SK-N-MC (cell line): ENCODE measurements at regions not wholly inside any gene's neighbourhood (a gene's known extent, or its start where the extent isn't known, plus 50 kb on each side); places are given as distances from the start of the nearest gene placed in this dataset.
"Not testable (repeated sequence)": the region's sequence is repeated elsewhere in the genome, so short reads cannot be mapped to it uniquely, and the experiment has no call there.

ENCODE experiments used
- DNase-seq: peaks from one replicate; pipeline ENCODE4 v3.0.0-alpha.2; 2011; ENCODE audit warnings: low read depth, low spot score
- H3K27ac ChIP-seq: fragments of 200-600 bp; sonication (generic); 2 replicates; pipeline ENCODE4 v1.5.1; 2016; ENCODE audit warnings: mixed run types
- H3K36me3 ChIP-seq: fragments of 200-600 bp; sonication (generic); 2 replicates; pipeline ENCODE4 v1.6.1; 2017; ENCODE audit warnings: antibody characterized with exemption, low read length, mixed read lengths; ENCODE audit not compliant: insufficient read depth
- H3K4me3 ChIP-seq: fragments of 200-600 bp; sonication (generic); 2 replicates; pipeline ENCODE4 v1.5.1; 2016
- H3K9ac ChIP-seq: fragments of 200-600 bp; sonication (generic); 2 replicates; pipeline ENCODE4 v1.8.0; 2017; ENCODE audit warnings: mixed run types, mixed read lengths; ENCODE audit not compliant: insufficient read length
- H3K9me3 ChIP-seq: fragments of 200-600 bp; sonication (generic); 2 replicates; pipeline ENCODE4 v1.6.1; 2017; ENCODE audit warnings: low read depth, mild to moderate bottlenecking, antibody characterized with exemption, low read length, moderate library complexity, mixed read lengths
- EZH2 ChIP-seq: fragments of 200-600 bp; sonication (generic); IDR thresholded peaks from one replicate; pipeline ENCODE4 v1.6.1; 2017; ENCODE audit warnings: antibody characterized with exemption
- FOXP2 ChIP-seq: optimal IDR thresholded peaks from 2 replicates; pipeline ENCODE3; 2011; ENCODE audit warnings: mild to moderate bottlenecking, moderate library complexity; ENCODE audit not compliant: insufficient read depth; ENCODE audit errors: extremely low read length, control extremely low read depth
- POLR2AphosphoS5 ChIP-seq: IDR thresholded peaks from 2 replicates; pipeline ENCODE4 v1.6.1; 2012; ENCODE audit warnings: mild to moderate bottlenecking, low read depth, low read length, borderline replicate concordance

DNA sequence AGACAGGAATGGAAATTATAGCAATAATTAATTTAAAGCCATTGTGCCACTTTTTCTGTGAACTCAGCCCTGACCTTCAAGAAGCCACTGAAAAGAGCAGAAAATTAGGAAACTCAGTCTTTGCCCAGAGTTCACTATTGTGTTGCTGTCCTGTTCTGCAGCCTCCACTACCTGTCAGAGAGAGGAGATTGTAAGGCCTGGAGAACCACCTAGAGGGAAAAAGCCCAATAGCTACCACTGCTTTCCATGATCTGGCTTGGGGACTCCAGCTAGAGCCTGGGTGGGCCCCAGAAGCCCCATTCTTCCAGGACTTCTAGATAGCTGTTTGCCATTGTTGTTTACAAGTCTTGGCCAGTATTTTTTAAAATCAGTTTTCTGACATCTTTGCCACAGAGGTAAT lies 176.1 kb upstream of the KLF7 start:
- Histone ChIP-seq H3K27ac (no peak overlapping the region), H3K4me3 (no peak overlapping the region), H3K36me3 (no peaks in the 10 kb centered on the region), H3K9me3 (no peaks in the 10 kb centered on the region), H3K9ac (no peak overlapping the region)
- TF ChIP-seq FOXP2 = no peak
- no peak for TF ChIP-seq EZH2
- no peak for TF ChIP-seq POLR2AphosphoS5
- DNase-seq = no peak

GRCh38 chr2:207344596-207345394 lies 179.0 kb upstream of the KLF7 start:
- H3K4me3 ChIP-seq, H3K27ac ChIP-seq, DNase-seq, H3K36me3 ChIP-seq, H3K9ac ChIP-seq, H3K9me3 ChIP-seq: not testable (repeated sequence)

GRCh38 chr2:207351171-207351570 lies 178.6 kb upstream of the CREB1 start:
- Histone ChIP-seq H3K4me3 (no peak overlapping the region), H3K9ac (no peak overlapping the region)
- no peak for TF ChIP-seq POLR2AphosphoS5
- TF ChIP-seq FOXP2 = no peak
- TF ChIP-seq EZH2 = no peak

GRCh38 chr2:207352978-207353671 lies 176.6 kb upstream of the CREB1 start:
- H3K4me3 ChIP-seq = no peak overlapping the region
- TF ChIP-seq FOXP2 = no peak
- TF ChIP-seq POLR2AphosphoS5 = no peak
- no peak for TF ChIP-seq EZH2
- H3K27ac ChIP-seq = no peak overlapping the region
- no peak overlapping the region for H3K9ac ChIP-seq
- H3K36me3 ChIP-seq = no peaks in the 10 kb centered on the region
- DNase-seq = no peak
- no peaks in the 10 kb centered on the region for H3K9me3 ChIP-seq

More at GRCh38 chr2:207351171-207351570, 178.6 kb upstream of the CREB1 start:
- H3K27ac ChIP-seq = no peak overlapping the region
- no peak for DNase-seq
- no peaks in the 10 kb centered on the region for H3K36me3 ChIP-seq
- H3K9me3 ChIP-seq = no peaks in the 10 kb centered on the region

- no peaks in the 10 kb centered on the region for H3K9me3 ChIP-seq
- H3K27ac ChIP-seq = no peak overlapping the region
- H3K9ac ChIP-seq = no peak overlapping the region
- no peak overlapping the region for H3K4me3 ChIP-seq
- DNase-seq = no peak
- no peak for TF ChIP-seq POLR2AphosphoS5
- no peak for TF ChIP-seq EZH2
- no peak for TF ChIP-seq FOXP2
- no peaks in the 10 kb centered on the region for H3K36me3 ChIP-seq
Measured at GRCh38 chr2:207353836-207354235, 175.9 kb upstream of the CREB1 start.

- H3K36me3 ChIP-seq = no peaks in the 10 kb centered on the region
- no peaks in the 10 kb centered on the region for H3K9me3 ChIP-seq
- H3K9ac ChIP-seq = no peak overlapping the region
- H3K4me3 ChIP-seq = no peak overlapping the region
- no peak for TF ChIP-seq FOXP2
- no peak for TF ChIP-seq POLR2AphosphoS5
- TF ChIP-seq EZH2 = no peak
- DNase-seq = no peak
- H3K27ac ChIP-seq = no peak overlapping the region
Measured at GRCh38 chr2:207354462-207354861, 175.3 kb upstream of the CREB1 start.

GRCh38 chr2:207356567-207356966 lies 173.2 kb upstream of the CREB1 start:
- no peak overlapping the region for H3K4me3 ChIP-seq
- no peak for DNase-seq
- no peaks in the 10 kb centered on the region for H3K36me3 ChIP-seq
- no peak overlapping the region for H3K27ac ChIP-seq
- no peak overlapping the region for H3K9ac ChIP-seq
- TF ChIP-seq EZH2 = no peak
- no peak for TF ChIP-seq FOXP2
- TF ChIP-seq POLR2AphosphoS5 = no peak
- no peaks in the 10 kb centered on the region for H3K9me3 ChIP-seq

- no peak overlapping the region for H3K27ac ChIP-seq
- no peak overlapping the region for H3K4me3 ChIP-seq
- no peak for DNase-seq
- TF ChIP-seq POLR2AphosphoS5 = no peak
- TF ChIP-seq FOXP2 = no peak
- TF ChIP-seq EZH2 = no peak
- no peaks in the 10 kb centered on the region for H3K9me3 ChIP-seq
- no peak overlapping the region for H3K9ac ChIP-seq
- H3K36me3 ChIP-seq = no peaks in the 10 kb centered on the region
Measured at GRCh38 chr2:207357216-207357615, 172.5 kb upstream of the CREB1 start.

DNA sequence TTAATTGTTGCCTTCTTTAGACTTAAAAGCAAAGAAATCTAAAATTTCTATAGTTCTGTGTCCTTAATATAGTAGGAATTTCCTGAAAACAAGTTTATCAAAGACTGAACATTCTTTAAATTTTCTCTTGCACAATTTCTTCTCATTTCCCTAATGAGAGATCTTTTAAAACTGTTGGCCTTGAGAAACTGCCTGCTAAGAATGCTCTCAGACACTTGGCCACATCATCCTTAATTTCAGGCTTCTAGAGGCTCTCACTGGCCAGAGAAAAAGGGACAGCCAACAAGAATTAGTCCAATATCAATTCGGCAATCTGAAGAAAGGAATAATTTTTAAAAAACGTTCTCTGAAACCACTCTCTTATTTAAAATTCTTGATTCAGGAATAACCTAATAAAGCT lies 167.0 kb upstream of the CREB1 start:
- no peaks in the 10 kb centered on the region for H3K9me3 ChIP-seq
- no peak overlapping the region for H3K9ac ChIP-seq
- no peak overlapping the region for H3K4me3 ChIP-seq
- no peaks in the 10 kb centered on the region for H3K36me3 ChIP-seq
- DNase-seq = no peak
- H3K27ac ChIP-seq = no peak overlapping the region
- TF ChIP-seq FOXP2 (no peak), POLR2AphosphoS5 (no peak), EZH2 (no peak)
